Tibial nerve (tissue), 4 donors: ENCODE measurements at regions not wholly inside any gene's neighbourhood (a gene's known extent, or its start where the extent isn't known, plus 50 kb on each side); places are given as distances from the start of the nearest gene placed in this dataset.

Experiments
- DNase-seq, 2 donors: peaks; one replicate each; pipeline ENCODE4 v3.0.0-alpha.2; 2019; ENCODE audit warnings: low spot score in 2 of 2
- H3K27ac ChIP-seq, 4 donors: fragments of 200-600 bp; sonication (generic) in 3 of 4; one replicate each; pipeline ENCODE4 v1.5.1; 2017 to 2019; ENCODE audit warnings: mild to moderate bottlenecking in 1 of 4
- H3K27me3 ChIP-seq, 2 donors: fragments of 200-600 bp; sonication (generic) in 1 of 2; one replicate each; pipeline versions ENCODE4 v1.5.1 to v1.6.0; 2017 to 2019
- H3K36me3 ChIP-seq, 3 donors: fragments of 200-600 bp; sonication (generic); one replicate each; pipeline ENCODE4 v1.5.1; 2018 to 2019
- H3K4me1 ChIP-seq, 4 donors: fragments of 200-600 bp; sonication (generic) in 3 of 4; one replicate each; pipeline ENCODE4 v1.5.1; 2017 to 2019
- H3K4me3 ChIP-seq, 4 donors: fragments of 200-600 bp; sonication (generic) in 3 of 4; one replicate each; pipeline ENCODE4 v1.5.1; 2017 to 2019; ENCODE audit warnings: mild to moderate bottlenecking in 1 of 4, moderate library complexity in 1 of 4
- H3K9me3 ChIP-seq, 4 donors: fragments of 200-600 bp; sonication (generic) in 3 of 4; one replicate each; pipeline ENCODE4 v1.5.1; 2017 to 2019
- CTCF ChIP-seq, 5 experiments: fragments of 200-600 bp in 3 of 5; fragments of 450-650 bp in 2 of 5; sonication (generic) in 3 of 5; IDR thresholded peaks; one replicate each; pipeline ENCODE4 v1.5.1; 2016 to 2019; ENCODE audit warnings: antibody characterized with exemption in 5 of 5, mild to moderate bottlenecking in 3 of 5, moderate library complexity in 2 of 5
- EP300 ChIP-seq, 2 donors: sonication (generic); formaldehyde crosslinking; IDR thresholded peaks; one replicate each; pipeline ENCODE4 v1.6.1; 2017; ENCODE audit warnings: antibody characterized with exemption in 2 of 2, mild to moderate bottlenecking in 1 of 2
- POLR2A ChIP-seq, 2 donors: fragments of 450-650 bp; IDR thresholded peaks; one replicate each; pipeline ENCODE4 v1.6.1; 2017; ENCODE audit warnings: antibody characterized with exemption in 2 of 2, mild to moderate bottlenecking in 2 of 2, moderate library complexity in 2 of 2
- WGBS, 2 donors: methylation state at CpG; one replicate each; pipeline ENCODE4 v1.1.5; 2018; 5-methylcytosine and 5-hydroxymethylcytosine counted together

GRCh38 chr7:1372063-1372462 is 87.2 kb downstream of the MICALL2 start:
- 12 to 22% methylated on average over 6 of the region's 6 CpGs for WGBS, 2 donors
- peaks cover 0 to 5% (median 0%) of the 10 kb centered on the region in 4 donors for H3K9me3 ChIP-seq
- H3K4me3 ChIP-seq, result no peak overlapping the region
- peaks cover 0 to 20% (median 0%) of the 10 kb centered on the region in 4 donors for H3K4me1 ChIP-seq
- TF ChIP-seq CTCF (IDR thresholded peaks at IDR 0.05), result no peak
- no peak overlapping the region for H3K27ac ChIP-seq
- peaks cover 0 to 88% of the 10 kb centered on the region in 2 donors for H3K27me3 ChIP-seq
- DNase-seq, result no peak
- no peaks in the 10 kb centered on the region for H3K36me3 ChIP-seq

GRCh38 chr7:1372671-1373379 is 86.4 kb downstream of the MICALL2 start:
- Histone ChIP-seq H3K4me3 (no peak overlapping the region), H3K9me3 (peaks cover 0 to 5% (median 0%) of the 10 kb centered on the region in 4 donors), H3K27ac (no peak overlapping the region), H3K36me3 (no peaks in the 10 kb centered on the region), H3K4me1 (peaks cover 0 to 16% (median 0%) of the 10 kb centered on the region in 4 donors), H3K27me3 (peaks cover 0 to 88% of the 10 kb centered on the region in 2 donors)
- 65% methylated on average over 23 of the region's 23 CpGs for WGBS, 2 donors
- no peak for DNase-seq
- TF ChIP-seq CTCF (IDR thresholded peaks at IDR 0.05) (no peak), EP300 (IDR thresholded peaks at IDR 0.05) (no peak), POLR2A (IDR thresholded peaks at IDR 0.05) (no peak)

GRCh38 chr7:1377111-1377909 is 82.0 kb downstream of the MICALL2 start:
- H3K4me1 ChIP-seq, result no peaks in the 10 kb centered on the region
- H3K27ac ChIP-seq, result no peak overlapping the region
- TF ChIP-seq EP300 (IDR thresholded peaks at IDR 0.05) (no peak), CTCF (IDR thresholded peaks at IDR 0.05) (no peak), POLR2A (IDR thresholded peaks at IDR 0.05) (no peak)
- 67 to 77% methylated on average over 20 to 21 of the region's 21 CpGs for WGBS, 2 donors
- H3K27me3 ChIP-seq, result peaks cover 0 to 74% of the 10 kb centered on the region in 2 donors
- no peak for DNase-seq
- peaks cover 0 to 5% (median 0%) of the 10 kb centered on the region in 4 donors for H3K9me3 ChIP-seq
- H3K4me3 ChIP-seq, result no peak overlapping the region
- no peaks in the 10 kb centered on the region for H3K36me3 ChIP-seq

- Histone ChIP-seq H3K4me3 (no peak overlapping the region), H3K27me3 (peaks cover 0 to 74% of the 10 kb centered on the region in 2 donors), H3K4me1 (no peaks in the 10 kb centered on the region), H3K9me3 (peaks cover 0 to 9% (median 0%) of the 10 kb centered on the region in 4 donors), H3K36me3 (no peaks in the 10 kb centered on the region), H3K27ac (no peak overlapping the region)
- no peak for DNase-seq
- WGBS, 2 donors, result 92 to 93% methylated on average over 3 of the region's 3 CpGs
- TF ChIP-seq EP300 (IDR thresholded peaks at IDR 0.05) (no peak), POLR2A (IDR thresholded peaks at IDR 0.05) (no peak), CTCF (IDR thresholded peaks at IDR 0.05) (no peak)
Measured at GRCh38 chr7:1378610-1379601, 80.4 kb downstream of the MICALL2 start.
